ENCODE measurements at regions not wholly inside any gene's neighbourhood (a gene's known extent, or its start where the extent isn't known, plus 50 kb on each side); places are given as distances from the start of the nearest gene placed in this dataset.

- TF ChIP-seq CTCF (IDR thresholded peaks at IDR 0.05; ENCODE audit: insufficient read depth, low read length, severe bottlenecking) = no peak
- FAIRE-seq = no peak
- Histone ChIP-seq H3K4me3 (ENCODE audit: low read depth, low read length) (no peak overlapping the region), H3K27me3 (ENCODE audit: control insufficient read depth, insufficient read depth, low read length) (no peaks in the 10 kb centered on the region), H3K36me3 (ENCODE audit: control insufficient read depth, insufficient read depth, low read length) (no peaks in the 10 kb centered on the region)
- no peak for DNase-seq (ENCODE audit: low read depth)
These were observed 145.5 kb downstream of the ERMARD start for GRCh38 chr6:169896826-169897456.

GRCh38 chr6:169895926-169896761 is 144.7 kb downstream of the ERMARD start:
- Histone ChIP-seq H3K4me3 (ENCODE audit: low read depth, low read length) (no peak overlapping the region), H3K27me3 (ENCODE audit: control insufficient read depth, insufficient read depth, low read length) (no peaks in the 10 kb centered on the region), H3K36me3 (ENCODE audit: control insufficient read depth, insufficient read depth, low read length) (no peaks in the 10 kb centered on the region)
- TF ChIP-seq CTCF (IDR thresholded peaks at IDR 0.05; ENCODE audit: insufficient read depth, low read length, severe bottlenecking) = no peak
- FAIRE-seq = no peak
- DNase-seq (ENCODE audit: low read depth) = no peak

GRCh38 chr6:169895000-169895759 is 143.8 kb downstream of the ERMARD start:
- Histone ChIP-seq H3K27me3 (ENCODE audit: control insufficient read depth, insufficient read depth, low read length) (no peaks in the 10 kb centered on the region), H3K36me3 (ENCODE audit: control insufficient read depth, insufficient read depth, low read length) (no peaks in the 10 kb centered on the region), H3K4me3 (ENCODE audit: low read depth, low read length) (no peak overlapping the region)
- no peak for FAIRE-seq
- no peak for DNase-seq (ENCODE audit: low read depth)
- TF ChIP-seq CTCF (IDR thresholded peaks at IDR 0.05; ENCODE audit: insufficient read depth, low read length, severe bottlenecking) = no peak

GRCh38 chr6:169894377-169894960 is 143.0 kb downstream of the ERMARD start:
- H3K36me3 ChIP-seq (ENCODE audit: control insufficient read depth, insufficient read depth, low read length) = no peaks in the 10 kb centered on the region
- no peak for DNase-seq (ENCODE audit: low read depth)
- no peak for TF ChIP-seq CTCF (IDR thresholded peaks at IDR 0.05; ENCODE audit: insufficient read depth, low read length, severe bottlenecking)
- H3K27me3 ChIP-seq (ENCODE audit: control insufficient read depth, insufficient read depth, low read length) = peaks cover 2% of the 10 kb centered on the region
- no peak overlapping the region for H3K4me3 ChIP-seq (ENCODE audit: low read depth, low read length)
- no peak for FAIRE-seq

GRCh38 chr6:169893624-169894023 is 142.2 kb downstream of the ERMARD start:
- Histone ChIP-seq H3K36me3 (ENCODE audit: control insufficient read depth, insufficient read depth, low read length) (no peaks in the 10 kb centered on the region), H3K4me3 (ENCODE audit: low read depth, low read length) (no peak overlapping the region), H3K27me3 (ENCODE audit: control insufficient read depth, insufficient read depth, low read length) (peaks cover 2% of the 10 kb centered on the region)
- TF ChIP-seq CTCF (IDR thresholded peaks at IDR 0.05; ENCODE audit: insufficient read depth, low read length, severe bottlenecking) = no peak
- no peak for DNase-seq (ENCODE audit: low read depth)
- no peak for FAIRE-seq
